Ovary (tissue), 1 donor: ENCODE measurements at regions not wholly inside any gene's neighbourhood (a gene's known extent, or its start where the extent isn't known, plus 50 kb on each side); places are given as distances from the start of the nearest gene placed in this dataset.

ENCODE experiments used
- EP300 ChIP-seq: sonication (generic); formaldehyde crosslinking; IDR thresholded peaks from one replicate; pipeline ENCODE4 v1.6.1; 2017; ENCODE audit warnings: antibody characterized with exemption
- POLR2A ChIP-seq: fragments of 450-650 bp; IDR thresholded peaks from one replicate; pipeline ENCODE4 v1.6.1; 2017; ENCODE audit warnings: antibody characterized with exemption, mild to moderate bottlenecking, moderate library complexity

GRCh38 chr21:26653430-26653829 is 80.3 kb upstream of the CYYR1 start:
- no peak for TF ChIP-seq POLR2A
- no peak for TF ChIP-seq EP300
